HG03442 (cell line): ENCODE measurements at regions not wholly inside any gene's neighbourhood (a gene's known extent, or its start where the extent isn't known, plus 50 kb on each side); places are given as distances from the start of the nearest gene placed in this dataset.

Experiments used
- ATAC-seq: cut with Tn5 transposase; IDR thresholded peaks from one replicate; pipeline ENCODE4 v1.9.1; 2021; ENCODE audit warnings: mild to moderate bottlenecking, moderate library complexity; ENCODE audit not compliant: unreplicated experiment

DNA sequence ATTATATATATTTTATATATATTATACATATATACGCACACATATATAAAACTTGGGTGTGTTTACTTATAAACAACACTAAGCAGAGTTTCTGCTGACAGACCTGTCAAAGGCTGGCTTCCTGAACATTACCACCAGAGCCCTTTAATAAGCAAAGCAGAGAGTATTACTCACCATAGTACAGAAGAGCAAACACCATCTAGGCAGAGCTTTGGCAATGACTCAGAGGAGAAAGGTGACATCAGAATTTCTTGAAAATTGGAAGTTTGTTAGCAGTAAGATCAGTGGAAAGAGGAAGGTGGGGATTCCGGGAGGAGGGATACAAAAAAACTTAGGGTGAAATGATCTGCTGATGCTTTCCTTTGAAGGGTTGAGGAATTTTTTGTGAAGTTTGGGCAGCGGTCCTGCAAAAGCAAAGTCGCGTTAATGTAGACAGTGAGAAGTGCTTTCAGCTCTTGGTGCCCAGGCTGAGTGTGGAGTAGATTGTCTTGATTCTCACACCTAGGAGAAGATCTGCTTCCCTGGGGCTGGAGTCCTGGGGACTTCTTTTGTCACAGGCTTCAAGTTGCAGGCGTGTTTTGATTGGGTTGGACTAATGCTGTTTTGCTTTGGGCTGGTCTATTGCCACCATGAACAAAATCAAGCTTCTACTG is 109.6 kb upstream of the BACH2 start:
- peak; percentile 83 for ATAC-seq

DNA sequence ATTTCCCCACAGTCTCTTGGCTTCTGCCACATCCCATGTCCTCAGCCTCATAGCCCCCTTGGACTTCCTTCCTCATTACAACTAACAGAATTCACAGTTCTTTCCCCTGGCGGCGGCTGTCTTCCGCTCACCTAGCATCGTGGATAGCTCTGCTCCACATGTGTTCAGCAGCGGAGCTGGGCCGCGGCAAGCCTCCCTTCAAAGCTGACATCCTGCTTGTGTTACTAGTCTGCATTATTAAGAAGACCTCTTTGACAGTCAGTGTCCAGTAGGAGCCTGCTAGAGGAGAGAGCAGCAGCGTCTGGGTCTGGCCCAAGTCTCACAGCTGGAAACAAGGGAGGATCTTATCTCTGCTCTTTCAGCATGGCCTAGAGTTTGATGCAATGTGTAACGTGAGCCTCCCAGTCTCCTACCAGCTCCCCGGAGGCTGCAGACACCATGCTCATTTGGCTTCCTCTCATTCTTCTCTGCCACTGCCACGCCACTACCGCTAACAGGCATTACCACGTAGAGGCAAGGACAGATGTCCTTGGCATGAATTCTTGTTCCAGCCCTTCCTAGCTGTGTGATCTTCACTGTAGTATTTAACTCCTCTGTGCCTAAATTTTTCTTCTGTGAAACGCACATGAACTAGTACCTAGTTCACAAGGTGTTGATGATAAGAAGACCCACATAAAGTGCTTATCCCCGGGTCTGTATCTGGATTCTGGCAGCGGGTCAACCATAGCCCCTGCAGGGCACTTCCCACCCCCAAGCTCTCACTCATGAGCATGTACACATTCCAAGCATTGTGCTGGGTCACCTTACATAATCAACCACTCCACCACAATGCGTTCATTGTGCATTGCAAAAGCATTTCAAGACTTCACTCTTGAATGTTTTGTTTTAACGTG is 107.1 kb upstream of the BACH2 start:
- ATAC-seq: no peak

DNA sequence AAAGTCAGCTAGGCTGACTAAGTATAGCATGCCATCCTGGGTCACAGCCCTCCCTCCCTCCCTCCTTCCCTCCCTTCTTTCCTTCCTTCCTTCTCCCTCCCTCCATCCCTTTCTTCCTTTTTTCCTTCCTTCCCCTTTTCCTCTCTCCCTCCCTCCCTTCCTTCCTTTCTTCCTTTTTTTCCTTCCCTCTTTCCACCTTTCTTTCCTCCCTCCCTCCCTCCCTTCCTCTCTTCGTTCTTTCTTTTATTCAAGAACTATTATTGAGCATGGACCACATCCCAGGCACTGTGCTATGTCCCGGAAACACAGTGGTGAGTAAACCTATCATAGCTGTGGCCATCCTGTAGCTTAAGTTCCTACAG is 106.2 kb upstream of the BACH2 start:
- ATAC-seq: no peak

DNA sequence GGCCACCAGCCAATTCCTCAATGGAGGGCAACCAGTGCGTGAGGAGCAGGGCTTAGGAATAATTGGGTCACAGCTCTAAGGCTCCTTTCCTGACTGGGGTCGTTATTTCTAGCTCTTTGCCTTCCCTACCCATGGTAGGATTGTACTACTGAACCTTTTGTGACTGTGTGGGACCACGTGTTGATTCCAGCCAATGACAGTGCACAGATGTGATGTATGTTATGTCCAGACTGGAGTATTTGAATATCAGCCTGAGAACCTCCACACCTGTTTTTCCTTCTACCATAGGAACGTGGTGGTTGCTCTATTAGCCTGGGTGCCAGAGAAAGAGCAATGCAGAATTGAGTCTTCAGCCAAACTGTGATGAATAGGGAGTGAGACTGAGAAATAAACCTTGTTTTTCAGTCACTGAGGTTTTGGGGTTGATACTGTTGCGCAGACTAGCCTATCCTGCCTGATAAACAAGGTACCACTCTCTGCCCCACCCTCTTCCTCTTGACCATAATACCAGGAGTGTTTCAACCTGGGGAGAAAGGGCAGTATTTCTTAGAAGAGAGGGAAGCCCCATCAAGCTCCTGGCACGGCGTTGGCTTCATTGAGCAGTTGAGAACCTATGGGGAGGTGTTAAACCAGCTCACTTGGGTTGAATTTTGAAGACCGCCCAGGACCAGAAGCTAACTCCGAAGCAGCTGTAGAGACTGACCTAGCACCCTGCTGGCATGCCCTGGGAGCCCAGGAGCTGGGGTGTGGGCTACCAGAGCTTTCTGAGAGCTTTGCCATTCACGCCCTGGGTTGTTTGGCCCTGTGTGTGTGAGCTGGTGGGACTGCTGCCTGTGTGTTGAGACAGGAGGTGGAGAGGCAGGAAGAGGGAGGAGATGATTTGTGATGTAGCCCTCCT is 105.5 kb upstream of the BACH2 start:
- no peak for ATAC-seq

DNA sequence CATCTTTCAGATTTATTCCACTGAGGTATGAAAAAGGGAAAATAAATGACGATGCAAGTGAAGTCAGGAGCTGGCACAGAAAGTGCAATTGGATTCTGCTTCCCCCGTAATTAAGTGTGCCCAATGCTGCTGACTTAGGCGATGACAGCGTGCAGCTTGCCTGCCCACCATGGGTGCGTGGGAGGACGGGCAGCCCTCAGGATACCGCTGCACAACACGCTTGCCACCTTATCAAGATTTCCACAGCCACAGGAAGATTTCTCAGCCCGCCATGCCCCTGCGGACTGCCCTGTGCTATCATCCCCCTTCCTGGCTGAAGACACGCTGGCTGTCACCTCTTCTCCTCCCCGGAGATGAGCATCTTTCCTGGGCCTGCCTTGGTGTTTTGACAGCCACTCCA is 103.3 kb upstream of the BACH2 start:
- ATAC-seq: no peak

DNA sequence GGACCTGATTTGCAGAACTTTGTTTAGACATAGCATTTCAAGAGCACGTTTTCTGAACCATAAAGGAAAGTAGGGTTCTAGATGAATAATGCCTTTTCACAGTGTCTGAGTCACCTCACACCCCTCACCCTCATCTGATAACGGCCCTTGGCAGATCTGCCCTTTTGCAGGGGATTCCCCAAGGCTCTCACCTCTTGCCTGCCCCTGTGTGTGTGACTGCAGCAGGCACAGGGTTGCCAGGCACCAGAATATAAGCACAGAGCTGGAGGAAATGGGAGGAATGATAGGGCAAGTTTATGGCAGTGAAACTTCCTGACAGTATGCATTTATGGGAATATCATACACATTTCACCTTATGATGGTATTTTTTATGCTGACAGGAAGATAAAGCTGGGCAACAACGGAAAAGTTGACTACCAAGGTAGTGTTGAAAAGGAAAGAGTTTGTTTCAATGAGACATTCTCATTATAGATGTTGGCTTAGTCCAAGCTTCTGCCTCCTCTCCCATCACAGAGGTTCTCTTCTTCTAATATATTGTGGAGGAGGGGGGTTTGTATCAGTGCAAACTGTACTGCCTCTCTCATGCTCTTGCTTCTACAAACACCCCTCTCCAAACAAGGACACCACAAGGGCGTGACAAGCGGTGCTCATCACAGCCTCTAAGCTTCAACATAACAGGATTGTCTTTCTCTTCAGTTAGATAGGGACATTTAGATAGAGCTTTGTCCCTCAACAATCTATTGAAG is 101.5 kb upstream of the BACH2 start:
- ATAC-seq: peak; percentile 70

DNA sequence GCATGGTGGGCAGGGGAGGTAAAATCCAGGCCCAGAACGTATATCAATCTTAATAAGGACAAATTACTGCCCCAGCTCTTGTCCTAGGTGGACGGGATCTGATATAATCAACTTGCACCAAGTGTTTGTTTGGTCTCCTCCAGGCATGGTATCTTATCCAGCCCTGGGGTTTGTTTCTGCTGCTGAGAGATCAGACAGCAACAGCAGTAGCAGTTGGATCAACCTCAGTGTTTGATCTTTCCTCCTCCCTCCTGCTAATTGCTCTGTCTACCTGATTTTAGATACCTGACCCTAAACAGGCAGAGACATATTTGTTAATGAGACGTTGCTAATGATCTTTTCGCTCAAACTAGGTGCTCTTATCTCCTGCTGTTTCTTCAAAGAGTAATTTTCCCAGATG is 100.4 kb upstream of the BACH2 start:
- ATAC-seq: no peak

DNA sequence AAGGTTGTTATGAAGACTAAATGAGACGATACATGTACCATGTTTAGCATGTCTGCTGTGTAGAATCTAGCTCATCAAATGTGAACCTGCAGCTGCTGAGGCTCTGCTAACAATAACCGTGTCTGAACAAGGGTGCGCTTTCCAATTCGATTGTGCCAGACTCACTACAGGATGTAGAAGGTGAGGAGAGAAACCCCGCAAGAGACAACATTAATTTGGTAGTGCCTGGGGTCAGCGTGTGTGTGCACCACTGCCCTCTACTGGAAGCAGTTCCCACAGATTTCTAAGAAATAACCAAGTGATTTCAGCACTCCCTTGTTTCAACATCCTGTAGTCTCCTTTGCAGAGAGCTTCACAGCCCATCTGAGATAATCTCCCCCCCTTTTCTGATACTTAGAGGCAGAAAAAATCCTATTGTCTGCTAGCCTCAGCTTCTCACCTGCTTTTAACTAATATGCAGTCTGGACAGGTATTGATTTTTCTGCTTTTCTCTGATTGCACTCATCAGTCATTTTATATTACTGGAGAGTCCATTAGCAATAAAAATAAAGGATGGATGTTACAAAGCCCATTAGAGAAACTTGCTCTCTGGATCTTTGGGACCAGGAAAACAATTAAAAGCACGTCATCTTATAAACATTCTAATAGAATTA is 96.7 kb upstream of the BACH2 start:
- peak; percentile 58 for ATAC-seq

DNA sequence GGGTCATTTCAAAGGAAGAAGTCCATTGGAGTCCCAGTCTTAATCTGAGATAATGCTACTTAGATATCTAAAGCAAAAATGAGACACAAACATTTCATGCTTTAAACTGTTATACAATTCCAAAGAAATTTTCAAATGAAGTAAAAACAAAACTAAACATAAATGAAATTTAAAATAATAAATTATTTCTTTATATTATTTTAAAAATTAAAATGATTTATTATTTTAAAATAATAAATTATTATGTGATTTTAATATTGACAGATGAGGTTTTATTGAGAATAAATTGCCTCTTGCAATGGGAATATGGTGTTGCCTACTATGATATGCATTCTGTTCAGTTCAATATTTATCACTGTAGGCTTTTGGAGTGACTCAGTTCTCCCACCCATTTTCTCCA is 93.7 kb upstream of the BACH2 start:
- no peak for ATAC-seq

DNA sequence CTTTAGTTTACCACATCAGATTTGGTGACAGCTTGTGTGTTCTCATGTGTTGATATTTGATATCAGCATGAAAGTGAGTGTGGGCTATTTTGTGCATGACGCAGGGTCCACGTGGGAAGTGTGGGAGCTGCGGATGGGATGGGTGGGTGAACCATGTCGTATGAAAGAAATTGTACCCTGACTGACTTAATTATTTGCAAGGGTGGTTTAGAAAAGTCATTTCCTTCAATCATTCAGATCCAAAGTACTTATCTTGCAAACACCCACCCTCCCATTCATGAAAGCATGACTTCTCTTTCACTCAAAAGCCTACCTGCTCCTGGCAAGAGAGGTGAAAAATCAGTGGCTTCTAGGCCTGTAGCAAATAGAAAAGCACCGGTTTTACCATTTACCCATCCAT is 91.8 kb upstream of the BACH2 start:
- no peak for ATAC-seq

DNA sequence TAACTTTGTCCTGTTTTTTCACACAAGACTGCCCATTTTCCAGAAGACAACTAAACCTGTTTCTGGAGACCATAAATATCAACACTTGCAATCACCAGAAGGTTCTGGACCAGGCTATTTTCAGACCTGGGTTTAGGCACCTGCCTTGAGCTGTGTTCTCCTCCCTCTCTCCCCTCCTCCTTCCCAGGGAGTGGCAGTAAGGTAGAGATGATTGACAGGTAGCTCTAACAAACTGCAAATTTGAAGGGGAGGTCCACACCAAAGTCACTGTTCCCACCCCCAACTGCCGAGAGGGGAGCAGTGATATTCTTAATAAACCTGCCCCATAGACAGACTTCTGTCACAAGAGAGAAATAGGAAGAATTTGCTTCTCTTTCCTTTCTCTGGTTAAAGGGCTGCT is 91.2 kb upstream of the BACH2 start:
- ATAC-seq: no peak

DNA sequence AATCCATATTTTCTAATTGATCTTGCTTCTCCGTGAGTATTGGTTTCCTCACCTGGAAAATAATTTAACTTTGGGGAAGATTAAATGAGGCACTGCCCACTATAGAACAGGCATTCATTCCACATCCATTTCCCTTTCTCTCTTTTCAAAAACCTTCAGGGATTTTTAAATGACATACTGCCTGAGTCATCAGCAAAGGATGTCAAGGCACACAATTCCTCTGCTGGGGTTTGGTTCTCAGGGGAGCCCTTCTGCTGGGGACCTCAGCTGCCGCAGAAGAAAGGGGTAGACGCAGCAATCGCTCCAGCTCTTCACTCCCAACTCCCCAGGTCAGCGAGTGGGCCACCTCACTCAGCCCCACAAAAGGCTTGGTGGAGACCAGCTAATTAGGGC is 90.7 kb upstream of the BACH2 start:
- no peak for ATAC-seq

DNA sequence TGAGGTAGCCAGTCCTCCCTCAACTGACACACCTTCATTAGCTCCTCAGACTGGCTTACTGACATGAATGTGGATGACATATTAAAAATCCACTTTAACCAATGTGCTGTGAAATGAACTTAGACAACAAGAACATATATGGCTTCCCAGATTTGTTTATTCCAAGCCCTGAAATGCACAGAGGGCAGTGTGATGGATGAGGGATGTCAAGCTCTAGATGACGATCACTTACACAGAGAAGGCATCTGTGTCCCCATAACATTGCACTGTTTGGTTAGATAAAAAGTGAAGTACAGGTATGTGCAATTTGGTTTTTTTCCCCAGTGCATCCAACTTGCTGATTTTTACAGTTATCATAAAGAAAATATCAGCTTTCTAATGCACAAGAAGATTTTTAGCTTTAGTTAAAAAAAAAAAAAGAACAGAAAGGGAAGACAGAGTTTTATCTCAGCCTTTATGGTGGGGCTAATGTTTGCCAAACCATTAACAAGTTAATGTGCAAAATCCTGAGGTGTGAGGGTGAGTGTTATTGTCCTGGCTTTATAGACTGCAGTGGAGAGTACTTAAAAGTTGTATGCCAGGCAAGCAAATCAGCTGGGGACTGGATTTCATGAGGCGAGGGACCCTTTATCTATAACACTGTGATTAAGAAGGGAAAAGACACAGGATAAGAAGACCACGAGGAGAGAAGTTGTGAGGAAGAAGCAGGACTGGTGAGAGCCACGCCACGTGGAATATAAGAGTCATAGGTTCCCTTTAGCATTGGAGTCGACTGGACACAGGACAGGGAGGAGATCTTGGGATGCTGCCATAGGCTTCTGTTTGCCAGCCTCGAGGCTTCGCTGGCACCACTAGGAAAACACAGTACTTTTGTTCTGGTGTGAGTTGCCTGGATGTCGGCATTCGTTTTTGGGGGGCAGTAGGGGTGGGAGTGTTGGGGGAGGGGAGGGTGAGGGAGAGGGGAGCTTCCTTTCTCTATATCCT is 90.0 kb upstream of the BACH2 start:
- ATAC-seq: no peak

DNA sequence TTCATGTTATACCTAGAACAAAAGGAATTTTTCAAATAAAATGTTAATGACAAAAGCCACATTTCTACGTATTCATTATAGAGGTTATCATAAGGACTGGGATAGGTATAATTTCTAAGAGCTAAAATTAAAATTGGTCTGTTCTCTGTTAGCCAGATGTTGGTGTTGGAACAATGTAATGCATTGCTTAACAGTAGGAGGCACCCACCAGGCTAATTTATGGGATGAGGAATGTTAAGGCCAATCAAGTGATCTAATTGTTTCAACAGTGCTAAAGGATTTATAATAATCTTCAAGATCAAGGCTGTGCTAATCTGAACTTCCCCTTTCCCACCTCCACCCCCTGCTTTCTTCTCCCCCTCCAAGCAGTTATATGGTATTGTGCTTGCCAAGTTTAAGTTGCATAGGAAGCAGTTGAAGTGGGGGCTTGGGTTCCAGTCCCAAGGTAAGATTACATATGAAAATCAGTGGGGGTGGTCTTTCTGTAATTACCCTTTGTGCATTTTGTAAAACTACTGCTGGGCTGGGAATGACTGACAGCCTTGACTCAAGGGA is 89.2 kb upstream of the BACH2 start:
- ATAC-seq: no peak

DNA sequence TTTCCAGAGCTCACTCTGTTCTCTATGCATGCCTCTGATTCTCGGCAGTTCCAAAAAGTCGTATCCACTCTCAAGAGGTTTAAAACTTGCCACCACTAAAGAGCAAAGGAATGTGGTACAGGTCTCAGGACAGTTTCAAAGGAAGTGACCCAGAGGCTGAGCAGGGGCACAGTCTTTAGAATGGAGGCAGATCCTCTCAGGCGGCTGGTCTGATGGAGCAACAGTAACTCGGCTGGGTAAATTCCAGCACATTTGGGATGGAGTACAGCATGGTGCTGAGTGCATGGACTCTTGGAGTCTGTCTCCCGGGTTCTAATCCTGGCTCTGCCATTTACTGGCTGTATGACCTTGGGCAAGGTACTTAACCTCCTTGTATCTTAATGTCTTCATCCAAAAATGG is 88.1 kb upstream of the BACH2 start:
- no peak for ATAC-seq

DNA sequence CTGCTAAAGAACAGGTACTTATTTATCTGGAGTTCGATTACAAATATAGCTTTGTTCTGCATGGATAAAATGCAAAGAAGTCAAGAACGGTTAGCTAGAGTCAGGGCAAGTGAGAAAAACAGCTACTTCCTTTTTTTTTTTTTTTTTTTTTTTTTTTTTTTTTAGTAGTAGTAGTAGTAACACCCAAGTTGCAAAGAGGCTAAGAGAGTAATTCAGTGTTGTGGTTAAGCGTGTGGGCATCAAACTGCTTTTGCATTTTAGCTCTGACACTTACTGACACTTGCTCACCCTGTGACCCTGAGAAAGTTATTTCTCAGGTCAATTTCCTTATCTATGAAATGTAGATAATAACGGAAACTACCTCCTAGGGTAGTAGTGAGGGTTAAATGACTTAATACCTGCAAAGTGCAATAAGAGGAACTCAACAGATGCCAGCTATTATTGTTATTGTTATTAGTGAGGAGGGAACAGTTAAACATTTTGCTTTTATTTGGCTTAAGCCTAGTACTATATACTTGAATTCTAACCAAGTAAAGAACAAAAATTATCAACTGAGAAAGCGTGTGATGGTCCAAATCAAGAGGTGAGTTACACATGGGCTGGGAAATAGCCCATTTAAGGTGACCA is 86.7 kb upstream of the BACH2 start:
- peak; percentile 71 for ATAC-seq

DNA sequence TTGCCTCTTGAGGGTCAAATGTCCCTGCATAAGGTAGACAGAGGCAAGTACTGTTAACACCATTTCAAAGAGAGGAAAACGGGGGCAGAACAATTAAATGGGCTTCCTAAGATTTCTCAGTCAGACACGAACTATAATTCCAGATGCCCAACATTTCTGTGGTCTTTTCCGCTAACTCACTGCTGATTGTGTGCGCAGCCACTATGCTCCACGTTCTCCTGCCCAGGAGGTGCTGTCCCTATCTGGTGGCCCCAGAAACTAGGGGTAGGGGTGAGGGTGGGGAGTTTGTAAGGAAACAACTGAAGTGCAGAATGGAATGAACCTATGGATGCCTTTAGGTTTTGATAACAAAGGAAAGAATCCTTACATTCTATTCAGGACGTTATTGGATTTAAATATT is 86.1 kb upstream of the BACH2 start:
- ATAC-seq: no peak

DNA sequence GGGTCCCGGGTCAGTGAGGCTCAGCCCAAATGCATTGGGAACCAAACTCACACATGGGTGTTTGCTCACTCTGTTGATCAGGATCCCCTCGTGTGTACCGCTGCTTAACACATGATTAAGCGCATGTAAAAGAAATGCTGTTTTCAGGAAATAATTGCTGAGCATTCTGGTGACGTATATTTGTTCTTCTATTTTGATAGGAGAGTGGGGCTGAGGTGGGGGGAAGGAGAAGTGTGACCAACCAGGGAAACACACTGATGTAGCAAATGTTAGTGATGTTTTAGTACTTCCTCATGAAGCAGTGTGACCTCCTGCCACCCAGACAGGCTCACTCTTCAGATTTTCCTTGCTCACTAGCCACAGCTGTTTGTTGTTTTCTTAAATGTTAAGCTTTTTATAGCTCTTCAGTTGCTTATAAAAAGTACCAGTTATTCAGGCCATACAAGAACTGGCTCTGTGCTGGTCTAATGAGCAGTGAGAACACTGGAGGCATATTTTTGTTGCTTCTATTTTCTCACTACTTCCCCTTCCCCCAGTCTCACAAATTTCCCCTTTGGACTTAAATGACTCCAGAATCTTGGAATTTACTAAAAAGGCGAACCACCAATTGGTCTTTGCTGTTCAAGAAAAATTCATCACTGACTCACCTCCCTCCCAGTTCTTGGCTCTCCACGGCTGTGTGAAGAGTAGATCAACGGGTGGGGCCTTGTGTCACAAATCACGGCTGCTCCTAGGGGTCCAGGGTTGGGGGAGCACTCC is 79.2 kb upstream of the BACH2 start:
- ATAC-seq: no peak
